OCI-LY1 (cell line): ENCODE measurements at regions not wholly inside any gene's neighbourhood (a gene's known extent, or its start where the extent isn't known, plus 50 kb on each side); places are given as distances from the start of the nearest gene placed in this dataset.

ENCODE experiments used
- H2AFZ ChIP-seq: fragments of 200-600 bp; sonication (generic), shearing (Covaris generic); 2 replicates; pipeline ENCODE4 v1.6.0; 2014; ENCODE audit warnings: antibody characterized with exemption, mild to moderate bottlenecking, low read length
- H3F3A ChIP-seq: fragments of 200-600 bp; sonication (generic), shearing (Covaris generic); 2 replicates; pipeline ENCODE4 v1.6.0; 2014; ENCODE audit warnings: mild to moderate bottlenecking, antibody characterized with exemption, low read length, moderate library complexity; ENCODE audit not compliant: insufficient read depth
- H3K27ac ChIP-seq: fragments of 200-600 bp; sonication (generic); 2 replicates; pipeline ENCODE4 v1.5.1; 2014; ENCODE audit warnings: low read length, mixed run types, mild to moderate bottlenecking, low read depth; ENCODE audit not compliant: poor library complexity, severe bottlenecking
- H3K27me3 ChIP-seq: fragments of 200-600 bp; sonication (generic); 2 replicates; pipeline ENCODE4 v1.6.0; 2014; ENCODE audit warnings: antibody characterized with exemption, mild to moderate bottlenecking, low read length, moderate library complexity; ENCODE audit not compliant: insufficient read depth
- H3K36me3 ChIP-seq: fragments of 200-600 bp; sonication (generic); 2 replicates; pipeline ENCODE4 v1.6.1; 2014; ENCODE audit warnings: mild to moderate bottlenecking, antibody characterized with exemption, low read length, moderate library complexity, mixed read lengths; ENCODE audit not compliant: insufficient read depth
- H3K4me1 ChIP-seq: fragments of 200-600 bp; sonication (generic); 2 replicates; pipeline ENCODE4 v1.5.1; 2014; ENCODE audit warnings: mild to moderate bottlenecking, low read length, moderate library complexity; ENCODE audit not compliant: insufficient read depth, severe bottlenecking
- H3K4me2 ChIP-seq: fragments of 200-600 bp; sonication (generic), shearing (Covaris generic); 2 replicates; pipeline ENCODE4 v1.6.1; 2014; ENCODE audit warnings: low read length
- H3K4me3 ChIP-seq: fragments of 200-600 bp; sonication (generic); 2 replicates; pipeline ENCODE4 v1.5.1; 2014; ENCODE audit warnings: low read length, low read depth, mild to moderate bottlenecking, mixed read lengths; ENCODE audit not compliant: poor library complexity, severe bottlenecking
- H3K79me2 ChIP-seq: fragments of 200-600 bp; shearing (Covaris generic); 2 replicates; pipeline ENCODE4 v1.6.1; 2016; ENCODE audit warnings: mixed run types, low read length, mixed read lengths; ENCODE audit not compliant: insufficient read depth
- H3K9ac ChIP-seq: fragments of 200-600 bp; sonication (generic), shearing (Covaris generic); 2 replicates; pipeline ENCODE4 v1.6.1; 2014; ENCODE audit warnings: mild to moderate bottlenecking, low read length, mixed read lengths
- H3K9me2 ChIP-seq: fragments of 200-600 bp; sonication (generic), shearing (Covaris generic); 2 replicates; pipeline ENCODE4 v1.6.1; 2014; ENCODE audit warnings: low read depth, mild to moderate bottlenecking, low read length, mixed read lengths
- H3K9me3 ChIP-seq: fragments of 200-600 bp; shearing (Covaris generic); 2 replicates; pipeline ENCODE4 v1.6.1; 2014; ENCODE audit warnings: low read length, mixed read lengths
- H4K20me1 ChIP-seq: fragments of 200-600 bp; sonication (generic), shearing (Covaris generic); 2 replicates; pipeline ENCODE4 v1.6.0; 2016; ENCODE audit warnings: mild to moderate bottlenecking, low read length; ENCODE audit not compliant: insufficient read depth
- EZH2 ChIP-seq: fragments of 200-600 bp; sonication (generic), shearing (Covaris generic); IDR thresholded peaks from 2 replicates; pipeline ENCODE4 v1.8.0; 2017; ENCODE audit warnings: borderline replicate concordance, mixed run types, mild to moderate bottlenecking, antibody characterized with exemption, low read length, moderate library complexity, mixed read lengths
- TF ChIP-seq, protein P1 (sequence below): fragments of 200-600 bp; sonication (generic), shearing (Covaris generic); IDR thresholded peaks from 2 replicates; pipeline ENCODE4 v1.5.1; 2017; ENCODE audit warnings: mild to moderate bottlenecking, antibody characterized with exemption, low read length, moderate library complexity, mixed read lengths

DNA sequence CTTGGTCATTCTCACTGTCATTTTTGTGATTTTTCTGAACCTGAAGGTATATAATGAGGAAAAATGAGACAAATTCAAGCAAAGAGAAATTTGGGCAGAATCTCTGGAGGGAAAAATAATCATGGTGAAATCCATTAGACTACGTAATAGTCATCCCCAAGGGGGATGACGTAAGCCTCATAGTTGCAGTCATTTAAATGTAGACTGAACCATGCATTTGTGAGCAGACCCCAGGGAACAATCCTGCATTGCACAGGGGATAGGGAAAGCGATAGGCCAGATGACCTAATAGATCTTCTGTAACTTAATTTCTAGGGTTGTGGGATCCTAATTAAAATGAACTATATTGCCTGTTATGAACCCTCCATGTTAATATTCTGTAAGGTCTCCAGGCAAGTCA, 167.4 kb upstream of the C1orf21 start:
- H3K9me3 ChIP-seq: no peaks in the 10 kb centered on the region
- H3K27ac ChIP-seq: no peak overlapping the region
- no peaks in the 10 kb centered on the region for H3K79me2 ChIP-seq
- no peak overlapping the region for H3K4me3 ChIP-seq
- H3K36me3 ChIP-seq: no peaks in the 10 kb centered on the region
- no peak overlapping the region for H3K9ac ChIP-seq
- H3K4me1 ChIP-seq: no peaks in the 10 kb centered on the region
- H4K20me1 ChIP-seq: no peaks in the 10 kb centered on the region
- H3K27me3 ChIP-seq: no peaks in the 10 kb centered on the region
- no peak overlapping the region for H2AFZ ChIP-seq
- H3K4me2 ChIP-seq: no peak overlapping the region
- TF ChIP-seq, protein P1, sequence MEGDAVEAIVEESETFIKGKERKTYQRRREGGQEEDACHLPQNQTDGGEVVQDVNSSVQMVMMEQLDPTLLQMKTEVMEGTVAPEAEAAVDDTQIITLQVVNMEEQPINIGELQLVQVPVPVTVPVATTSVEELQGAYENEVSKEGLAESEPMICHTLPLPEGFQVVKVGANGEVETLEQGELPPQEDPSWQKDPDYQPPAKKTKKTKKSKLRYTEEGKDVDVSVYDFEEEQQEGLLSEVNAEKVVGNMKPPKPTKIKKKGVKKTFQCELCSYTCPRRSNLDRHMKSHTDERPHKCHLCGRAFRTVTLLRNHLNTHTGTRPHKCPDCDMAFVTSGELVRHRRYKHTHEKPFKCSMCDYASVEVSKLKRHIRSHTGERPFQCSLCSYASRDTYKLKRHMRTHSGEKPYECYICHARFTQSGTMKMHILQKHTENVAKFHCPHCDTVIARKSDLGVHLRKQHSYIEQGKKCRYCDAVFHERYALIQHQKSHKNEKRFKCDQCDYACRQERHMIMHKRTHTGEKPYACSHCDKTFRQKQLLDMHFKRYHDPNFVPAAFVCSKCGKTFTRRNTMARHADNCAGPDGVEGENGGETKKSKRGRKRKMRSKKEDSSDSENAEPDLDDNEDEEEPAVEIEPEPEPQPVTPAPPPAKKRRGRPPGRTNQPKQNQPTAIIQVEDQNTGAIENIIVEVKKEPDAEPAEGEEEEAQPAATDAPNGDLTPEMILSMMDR: no peak
- TF ChIP-seq EZH2: no peak
- no peaks in the 10 kb centered on the region for H3F3A ChIP-seq
- H3K9me2 ChIP-seq: no peaks in the 10 kb centered on the region

DNA sequence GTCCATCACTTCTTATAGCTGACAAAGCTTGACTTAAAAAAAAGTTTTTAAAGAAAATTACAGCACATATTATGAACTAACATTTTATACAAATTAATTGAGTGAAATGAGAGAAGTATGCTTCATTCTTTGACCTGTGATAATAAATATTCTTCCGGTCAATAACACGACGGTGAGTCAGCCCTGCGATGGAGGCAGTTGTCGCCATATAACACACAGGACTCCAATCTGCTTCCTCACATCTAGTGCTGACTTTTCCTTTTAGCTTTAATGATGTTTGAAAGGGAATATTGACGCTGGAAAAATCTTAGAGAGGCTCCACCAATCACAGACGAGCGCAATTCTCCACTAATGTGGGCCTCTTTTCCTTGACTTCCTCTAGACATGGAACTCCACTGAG, 166.9 kb upstream of the C1orf21 start:
- TF ChIP-seq, protein P1: no peak
- no peak for TF ChIP-seq EZH2
- H3K9me2 ChIP-seq: no peaks in the 10 kb centered on the region
- no peaks in the 10 kb centered on the region for H3F3A ChIP-seq
- H3K36me3 ChIP-seq: no peaks in the 10 kb centered on the region
- H2AFZ ChIP-seq: no peak overlapping the region
- no peaks in the 10 kb centered on the region for H3K9me3 ChIP-seq
- H3K4me3 ChIP-seq: no peak overlapping the region
- no peaks in the 10 kb centered on the region for H3K27me3 ChIP-seq
- H3K4me1 ChIP-seq: no peaks in the 10 kb centered on the region
- no peaks in the 10 kb centered on the region for H3K79me2 ChIP-seq
- H4K20me1 ChIP-seq: no peaks in the 10 kb centered on the region
- no peak overlapping the region for H3K4me2 ChIP-seq
- no peak overlapping the region for H3K27ac ChIP-seq
- H3K9ac ChIP-seq: no peak overlapping the region

DNA sequence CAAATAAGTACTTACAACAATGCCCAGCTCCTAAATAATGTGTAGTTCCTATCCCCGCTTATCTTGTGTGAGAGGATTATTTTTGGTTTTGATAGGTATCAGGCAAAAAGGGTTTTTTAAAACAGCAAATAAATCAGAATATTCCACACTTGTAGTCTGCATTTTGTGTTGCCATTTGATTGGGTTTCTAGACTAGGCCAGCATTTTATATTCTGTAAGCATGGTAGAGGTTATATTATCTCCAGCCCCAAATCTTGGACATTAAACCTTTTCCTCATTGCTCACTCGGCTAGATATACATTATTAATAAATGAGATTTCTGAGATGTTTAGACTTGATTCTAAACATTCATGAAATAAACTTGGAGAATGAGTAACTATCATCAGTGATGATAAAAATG, 165.7 kb upstream of the C1orf21 start:
- no peak for TF ChIP-seq EZH2
- no peaks in the 10 kb centered on the region for H3K79me2 ChIP-seq
- H3F3A ChIP-seq: no peaks in the 10 kb centered on the region
- H4K20me1 ChIP-seq: no peaks in the 10 kb centered on the region
- H3K9ac ChIP-seq: no peak overlapping the region
- H3K4me1 ChIP-seq: no peaks in the 10 kb centered on the region
- no peaks in the 10 kb centered on the region for H3K9me3 ChIP-seq
- H3K27me3 ChIP-seq: no peaks in the 10 kb centered on the region
- H3K4me3 ChIP-seq: no peak overlapping the region
- H2AFZ ChIP-seq: no peak overlapping the region
- H3K4me2 ChIP-seq: no peak overlapping the region
- H3K36me3 ChIP-seq: no peaks in the 10 kb centered on the region
- no peaks in the 10 kb centered on the region for H3K9me2 ChIP-seq
- H3K27ac ChIP-seq: no peak overlapping the region

DNA sequence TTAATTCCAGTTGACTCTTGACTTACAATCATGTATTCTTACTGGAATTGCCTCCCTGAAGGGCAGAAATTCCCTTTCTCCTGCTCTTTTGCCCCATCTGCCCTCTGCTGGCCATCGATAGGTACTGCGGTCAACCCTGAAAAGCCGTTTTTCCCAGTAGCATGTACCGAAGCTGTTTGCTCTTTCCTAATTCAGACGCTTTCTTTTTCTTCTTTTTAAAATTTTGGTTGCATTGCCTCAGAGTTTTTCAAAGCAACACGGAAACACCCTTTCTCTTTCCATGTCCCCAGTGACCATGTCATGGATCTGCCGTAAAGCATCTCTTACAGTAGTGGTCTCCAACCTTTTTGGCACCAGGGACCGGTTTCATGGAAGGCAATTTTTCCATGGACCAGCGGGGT, 164.2 kb upstream of the C1orf21 start:
- H3K27ac ChIP-seq: no peak overlapping the region
- no peaks in the 10 kb centered on the region for H3K9me2 ChIP-seq
- no peaks in the 10 kb centered on the region for H4K20me1 ChIP-seq
- no peaks in the 10 kb centered on the region for H3F3A ChIP-seq
- TF ChIP-seq, protein P1: peak; percentile 86
- no peak for TF ChIP-seq EZH2
- no peak overlapping the region for H3K9ac ChIP-seq
- no peaks in the 10 kb centered on the region for H3K4me1 ChIP-seq
- H3K4me2 ChIP-seq: no peak overlapping the region
- no peaks in the 10 kb centered on the region for H3K27me3 ChIP-seq
- H3K9me3 ChIP-seq: no peaks in the 10 kb centered on the region
- no peaks in the 10 kb centered on the region for H3K79me2 ChIP-seq
- no peak overlapping the region for H3K4me3 ChIP-seq
- no peak overlapping the region for H2AFZ ChIP-seq
- no peaks in the 10 kb centered on the region for H3K36me3 ChIP-seq
